NCI-H748 treated with DMSO at 0.1 percent for 48 hours (cell line): ENCODE measurements at regions not wholly inside any gene's neighbourhood (a gene's known extent, or its start where the extent isn't known, plus 50 kb on each side); places are given as distances from the start of the nearest gene placed in this dataset.

ENCODE experiments used
- DNase-seq: peaks from one replicate; lab custom pipeline; 2025; lab: John Stamatoyannopoulos, UW

DNA sequence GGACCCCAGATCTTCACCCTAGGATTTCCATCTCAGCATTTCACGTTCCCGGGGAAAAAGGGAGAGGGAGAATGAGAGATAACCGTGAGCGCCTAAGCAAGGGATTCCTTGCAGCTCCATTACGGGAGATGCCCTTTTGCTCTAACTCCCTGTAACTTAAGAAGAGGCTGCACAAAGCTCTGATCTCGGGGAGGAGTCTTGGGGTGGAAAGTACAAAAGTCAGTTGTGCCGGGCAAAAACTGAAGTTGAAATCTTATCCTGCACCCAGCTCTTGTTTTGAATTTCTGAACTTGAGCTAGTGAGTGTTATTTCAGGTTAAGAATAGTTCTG, 256.4 kb upstream of the SOX21 start:
- DNase-seq: no peak

DNA sequence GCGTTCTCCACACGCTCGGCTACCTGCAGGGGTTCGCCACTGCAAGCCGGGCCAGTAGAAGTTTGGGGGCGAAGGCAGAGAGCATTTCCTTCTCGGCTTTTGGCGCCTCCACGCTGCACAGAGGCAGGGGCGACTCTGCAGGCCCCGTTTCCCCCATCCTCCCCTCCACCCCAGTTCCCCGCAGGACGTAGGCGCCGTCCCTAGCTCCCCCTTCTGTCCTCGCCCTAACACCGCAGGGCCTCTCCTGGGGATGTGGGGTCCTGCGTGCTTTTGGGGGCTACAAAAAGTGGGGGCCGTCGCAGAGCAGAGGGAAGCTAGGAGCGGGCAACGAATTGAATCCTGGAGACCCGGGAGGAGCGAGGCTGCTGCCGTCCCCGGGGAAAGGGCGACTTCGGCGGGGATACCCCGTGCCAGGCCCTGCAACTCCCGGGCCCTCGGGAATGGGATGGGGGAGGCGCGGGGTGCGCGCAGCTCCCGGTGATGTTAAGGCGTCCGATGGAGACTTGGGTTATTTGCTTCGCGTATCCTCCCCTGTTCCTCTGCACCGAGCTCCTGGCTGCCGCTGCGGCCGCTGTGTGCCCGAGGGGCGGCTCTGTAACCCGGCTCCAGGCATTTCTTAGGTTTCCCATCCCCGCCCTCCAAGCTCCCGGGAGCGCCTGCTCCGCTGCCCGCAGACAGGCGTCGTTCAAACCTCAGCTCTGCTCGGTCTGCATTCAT, 255.9 kb upstream of the SOX21 start:
- DNase-seq: peak; percentile 44

DNA sequence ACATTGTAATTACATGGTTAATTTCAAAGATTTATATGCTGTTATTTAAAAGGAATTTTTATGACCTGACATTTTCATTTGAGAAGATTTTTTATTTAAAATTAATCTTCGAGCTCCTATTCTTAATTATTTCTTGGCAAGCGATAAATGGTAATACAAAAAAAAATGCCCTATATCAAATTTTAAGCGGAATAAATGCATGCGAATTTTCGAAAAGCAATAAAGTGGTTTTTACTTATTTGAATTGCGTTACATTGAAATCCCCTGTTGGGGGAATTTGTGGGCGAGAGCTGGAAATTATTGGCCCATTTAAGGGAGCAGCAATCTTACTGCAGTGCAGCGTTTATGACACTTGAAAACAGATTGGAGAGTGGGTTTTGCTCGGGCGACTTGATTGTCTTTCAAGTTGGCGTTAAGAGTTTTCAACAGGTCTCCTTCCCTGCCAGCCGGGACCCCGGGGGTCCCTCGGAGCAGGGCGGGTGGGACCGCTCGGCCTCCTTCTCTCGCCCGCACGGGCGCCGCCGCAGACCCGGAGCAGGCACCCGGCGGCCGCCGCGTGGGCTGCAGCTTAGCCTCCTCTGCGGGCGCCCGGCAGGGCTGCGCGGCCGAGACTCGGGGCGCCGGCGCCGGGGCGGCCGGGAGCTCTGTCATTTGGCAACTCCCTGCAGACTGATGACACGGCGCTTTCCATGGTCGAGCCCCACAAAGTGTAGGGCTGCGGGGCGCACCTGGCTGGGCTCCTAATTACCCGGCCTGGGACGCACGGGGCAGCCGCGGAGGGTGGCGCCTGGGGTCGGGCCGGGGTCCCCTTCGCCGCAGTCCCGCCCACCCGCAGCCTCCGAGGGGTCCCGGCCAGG, 255.1 kb upstream of the SOX21 start:
- peak; percentile 34 for DNase-seq

DNA sequence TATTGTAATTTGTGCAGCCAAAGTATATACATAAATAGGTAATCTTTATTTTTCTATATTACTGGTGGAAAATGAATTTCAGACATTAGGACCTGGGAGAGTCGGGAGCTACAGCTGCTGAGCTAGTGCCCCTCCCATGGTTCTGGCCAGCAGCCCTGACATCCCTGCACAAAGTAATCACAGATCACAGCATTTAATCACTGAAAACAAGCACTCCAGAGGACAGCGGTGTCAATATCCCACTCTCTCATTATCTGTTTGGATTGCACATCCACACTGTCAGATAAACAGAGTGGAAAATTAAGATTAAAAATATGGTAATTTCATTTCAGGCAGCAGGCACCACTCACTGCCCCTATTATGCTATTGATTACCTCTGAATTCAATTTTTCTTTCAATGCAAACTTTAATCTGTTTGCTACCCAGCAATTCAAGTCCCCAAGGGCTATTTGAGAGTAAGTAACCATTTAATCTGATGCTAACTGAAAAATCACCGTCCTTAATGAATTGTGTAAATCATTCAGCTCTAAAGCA, 254.1 kb upstream of the SOX21 start:
- peak; percentile 94 for DNase-seq

DNA sequence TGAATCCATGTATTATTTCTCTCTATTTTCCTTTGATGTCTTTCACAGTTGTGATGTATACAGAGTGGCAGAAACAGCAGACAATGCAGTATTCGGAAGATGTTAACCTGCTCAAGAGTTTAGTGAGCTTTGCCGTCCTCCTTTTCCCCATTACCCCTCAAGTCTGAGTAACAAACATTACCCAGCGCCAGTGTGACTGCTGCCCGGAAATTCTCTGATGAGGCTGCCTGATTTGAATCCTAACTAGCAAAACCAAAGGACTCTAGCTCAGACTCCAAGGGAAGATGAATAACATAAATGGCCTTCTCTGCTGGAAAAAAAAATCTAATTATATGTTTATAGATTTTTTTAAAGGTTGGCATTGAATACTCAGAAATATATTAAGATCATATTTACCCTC, 247.3 kb upstream of the SOX21 start:
- DNase-seq: no peak

DNA sequence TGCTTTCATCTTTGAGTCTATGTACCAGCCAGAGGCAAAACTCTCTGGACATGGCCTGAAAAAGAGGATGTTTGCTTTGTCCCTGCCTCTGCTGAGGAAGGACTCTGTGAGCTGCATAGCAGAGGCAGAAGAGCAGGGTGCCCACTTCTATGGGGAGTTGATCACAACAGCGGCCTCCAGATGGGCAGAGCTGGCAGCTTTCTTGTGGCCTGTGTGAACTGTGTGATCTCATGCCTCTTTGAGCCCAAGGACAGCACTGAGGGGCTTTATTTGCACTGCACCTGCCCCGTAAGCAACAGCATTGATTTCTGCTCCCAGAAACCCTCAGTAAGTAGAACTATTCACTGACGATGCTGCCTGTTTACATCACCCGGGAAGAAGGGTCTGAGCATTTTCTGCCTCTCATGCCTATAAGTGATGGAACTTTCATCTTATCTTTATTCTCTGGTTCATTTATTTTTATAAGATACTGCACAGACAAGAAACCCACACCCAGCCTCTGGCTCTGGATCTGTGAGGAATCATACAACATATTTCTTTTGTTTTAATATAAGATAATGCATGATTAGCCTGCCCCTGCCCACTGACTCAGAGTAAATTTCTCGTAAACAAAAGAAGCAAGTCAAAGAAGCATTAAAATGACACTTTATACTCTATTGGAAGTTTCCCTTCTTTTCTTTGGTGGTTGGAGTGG, 244.2 kb upstream of the SOX21 start:
- no peak for DNase-seq

DNA sequence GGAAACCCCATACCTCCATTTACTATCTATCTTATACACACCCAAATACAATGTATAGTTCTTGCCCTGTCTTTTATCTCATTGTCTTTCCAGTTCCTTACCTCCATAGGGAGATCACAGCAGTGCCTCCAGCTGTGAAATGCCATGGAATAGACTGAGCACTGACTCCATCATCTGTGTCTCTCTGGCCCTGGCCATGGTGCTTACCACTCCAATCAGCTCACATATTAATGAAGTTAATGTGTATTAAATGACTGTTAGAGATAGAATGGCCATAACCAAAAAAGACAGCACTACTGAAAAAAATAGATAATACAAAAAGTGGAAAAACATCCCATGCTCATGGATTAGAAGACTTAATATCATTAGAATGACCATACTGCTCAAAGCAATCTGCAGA, 240.4 kb upstream of the SOX21 start:
- no peak for DNase-seq

DNA sequence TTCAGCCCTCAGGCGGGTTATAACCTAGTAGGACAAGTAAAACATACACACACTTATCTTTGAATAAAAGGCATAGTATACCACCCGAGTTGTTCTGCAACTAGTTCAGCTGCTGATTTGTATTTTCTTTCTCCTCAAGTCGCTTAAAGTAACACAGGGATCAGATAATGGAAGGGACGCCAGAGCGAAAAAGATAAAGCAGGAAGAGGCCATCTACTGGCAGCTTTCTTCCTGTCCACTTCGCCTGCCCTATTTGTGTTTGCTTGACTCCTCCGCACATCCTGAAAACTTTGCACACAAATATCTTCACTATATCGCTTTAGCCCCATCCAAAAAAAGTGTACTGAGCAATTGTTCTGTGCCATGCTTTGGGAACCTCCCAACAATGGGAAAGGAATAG, 238.0 kb upstream of the SOX21 start:
- DNase-seq: no peak

DNA sequence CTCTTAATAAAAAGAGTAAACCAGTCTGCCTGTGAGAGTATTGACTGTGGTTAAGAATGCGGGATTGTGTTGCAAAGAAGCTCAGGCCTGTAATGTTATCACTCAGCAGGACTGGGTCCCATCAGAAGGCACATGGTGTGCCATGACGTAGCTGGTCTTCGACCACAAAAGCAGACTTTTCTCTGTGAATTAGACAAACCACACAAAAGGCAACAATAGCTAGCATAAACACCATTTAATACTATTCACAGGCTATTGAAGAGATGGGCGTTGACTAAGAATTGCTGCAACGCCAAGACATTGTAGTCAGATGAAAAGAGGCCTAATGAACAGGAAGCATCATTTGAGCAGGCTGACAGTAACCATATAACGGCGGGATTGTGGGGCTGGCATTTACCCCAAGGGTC, 235.6 kb upstream of the SOX21 start:
- DNase-seq: peak; percentile 83

DNA sequence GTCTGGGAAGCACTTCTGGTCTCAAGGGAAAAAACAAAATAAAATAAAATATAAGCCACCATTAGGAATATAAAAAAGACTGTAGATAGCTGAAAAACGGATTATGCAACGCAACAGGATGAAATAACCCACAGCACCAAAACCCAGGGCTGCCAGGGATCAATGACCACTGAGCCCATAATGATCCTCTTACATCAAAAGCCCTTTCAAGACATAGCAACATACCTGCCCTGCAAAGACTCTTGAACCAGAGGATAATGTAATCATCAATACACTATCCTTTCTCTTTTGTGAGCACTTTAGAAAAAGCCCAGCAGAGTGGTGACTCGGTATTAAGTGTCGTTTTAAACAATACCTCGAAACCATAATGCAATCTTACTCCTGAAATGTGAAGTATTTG, 235.0 kb upstream of the SOX21 start:
- DNase-seq: no peak

DNA sequence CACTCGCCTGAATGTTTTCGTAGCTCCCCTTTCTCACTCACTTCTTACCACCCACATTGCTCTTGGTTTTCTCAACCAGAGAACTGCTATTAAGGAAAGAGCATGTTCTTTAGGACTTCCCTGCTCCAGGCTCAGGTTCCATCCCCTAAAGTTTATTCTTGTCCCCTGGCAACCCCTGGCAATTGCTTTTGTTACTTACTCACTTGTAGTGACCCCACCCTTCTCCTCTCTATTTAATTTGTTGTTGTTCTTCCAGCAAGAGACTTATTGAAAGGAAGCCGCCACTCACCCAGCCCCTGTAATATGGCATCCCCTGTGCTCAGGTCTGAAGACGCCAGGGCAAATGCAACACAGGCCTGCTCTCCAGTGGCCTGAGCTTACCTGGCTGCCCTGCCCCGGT, 233.7 kb upstream of the SOX21 start:
- peak; percentile 55 for DNase-seq

DNA sequence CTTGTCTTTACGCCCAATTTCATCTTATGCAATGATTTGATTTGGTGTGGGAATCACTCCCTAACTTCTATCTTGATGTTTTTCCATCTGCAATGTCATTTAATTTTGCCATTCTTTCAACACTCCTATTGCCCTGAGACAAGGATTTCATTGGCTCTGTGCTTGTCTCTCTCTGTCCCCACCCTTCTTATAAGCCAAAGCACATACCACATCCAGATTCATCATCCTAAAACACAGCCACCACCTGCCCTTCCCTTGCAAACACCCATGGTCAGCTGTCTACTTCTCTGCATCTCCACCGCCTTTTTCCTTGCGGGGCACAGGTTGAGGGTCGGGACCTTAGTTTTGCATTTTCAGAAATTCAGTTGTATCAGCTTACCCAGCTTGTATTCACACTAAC, 225.8 kb upstream of the SOX21 start:
- no peak for DNase-seq

DNA sequence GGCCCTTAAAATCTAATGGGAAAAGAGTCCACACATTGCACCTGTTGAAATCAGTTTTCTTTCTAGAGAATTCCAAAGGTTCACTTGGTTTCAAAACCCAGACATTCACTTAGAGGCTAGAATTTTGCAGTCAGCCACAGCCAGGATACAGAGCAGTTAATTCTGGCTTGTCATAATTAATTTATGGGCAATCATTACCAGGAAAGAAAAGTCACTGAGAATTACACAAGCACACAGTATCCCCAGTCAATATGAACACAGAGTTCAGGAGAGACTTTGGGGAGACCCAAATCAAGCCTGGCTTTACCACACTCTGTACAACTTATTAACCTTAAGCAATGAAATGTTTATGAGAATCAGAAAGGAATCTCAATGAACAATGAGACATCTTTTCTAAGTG, 224.3 kb upstream of the SOX21 start:
- DNase-seq: no peak

DNA sequence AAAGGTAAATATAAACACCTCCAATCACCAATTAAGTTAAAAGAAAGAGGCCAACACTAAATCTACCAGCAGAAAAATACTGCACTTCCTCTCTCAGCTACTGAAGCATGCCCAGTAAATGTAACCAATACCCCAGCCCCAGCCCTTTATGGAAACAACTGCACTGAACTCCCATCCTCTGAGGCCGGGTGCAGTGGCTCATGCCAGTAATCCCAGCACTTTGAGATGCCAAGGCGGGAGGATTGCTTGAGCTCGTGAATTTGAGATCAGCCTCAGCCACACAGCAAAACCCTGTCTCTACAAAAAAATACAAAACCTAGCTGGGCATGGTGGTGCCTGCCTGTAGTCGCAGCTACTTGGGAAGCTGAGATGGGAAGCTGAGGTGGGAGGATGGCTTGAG, 221.6 kb upstream of the SOX21 start:
- DNase-seq: no peak

DNA sequence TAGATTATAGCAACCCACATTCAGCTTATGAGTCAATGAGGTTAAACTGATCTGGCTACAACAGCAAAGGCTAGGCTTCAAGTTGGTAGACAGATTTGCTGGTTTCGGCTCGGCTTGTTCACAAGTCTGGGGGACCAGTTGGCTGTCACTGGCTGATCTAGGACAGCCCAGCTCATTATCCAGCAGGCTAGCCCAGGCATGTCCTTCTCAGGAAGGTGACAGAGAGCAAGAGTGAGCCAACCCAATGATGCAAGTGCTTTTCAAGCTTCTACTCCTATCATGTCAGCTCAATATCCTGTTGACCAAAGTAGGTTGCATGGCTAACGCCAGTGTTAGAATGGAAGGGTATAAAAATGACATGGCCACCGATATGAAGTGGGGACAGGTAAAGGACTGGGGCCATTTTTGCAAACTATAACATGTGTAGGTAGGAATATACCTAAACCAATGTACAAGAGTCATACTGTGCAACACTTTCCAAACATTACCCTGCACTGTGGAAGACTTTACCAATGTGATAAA, 220.9 kb upstream of the SOX21 start:
- DNase-seq: no peak

DNA sequence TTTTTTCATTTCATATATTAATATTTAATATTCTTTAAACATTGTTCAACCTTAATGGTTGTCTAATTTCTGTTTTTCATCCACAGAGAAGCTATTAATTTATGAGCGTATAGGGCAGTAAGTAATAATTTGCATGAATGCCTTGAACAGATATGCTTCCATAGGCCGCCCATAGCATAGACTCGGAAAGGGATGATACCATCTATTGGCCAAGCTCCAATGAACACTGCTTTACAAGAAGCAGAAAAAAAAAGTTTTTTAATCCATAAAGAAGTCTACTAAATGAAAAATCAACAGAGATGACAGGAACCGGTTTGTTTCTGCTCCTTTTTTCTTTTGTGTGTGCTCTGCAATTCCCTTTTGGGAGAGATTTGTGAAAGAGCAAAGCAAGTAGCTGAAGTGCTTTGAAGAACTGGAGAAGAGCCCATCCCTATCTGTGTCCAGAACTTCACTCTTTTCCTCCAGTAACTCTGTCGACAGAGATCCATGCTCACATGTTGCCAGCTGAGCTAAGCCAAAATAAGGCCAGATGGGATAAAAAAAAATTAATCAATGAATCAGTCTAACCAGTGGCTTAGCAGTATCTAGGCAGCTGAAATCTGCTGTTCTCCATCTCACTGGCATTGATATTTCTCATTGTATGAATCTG, 215.9 kb upstream of the SOX21 start:
- DNase-seq: no peak

DNA sequence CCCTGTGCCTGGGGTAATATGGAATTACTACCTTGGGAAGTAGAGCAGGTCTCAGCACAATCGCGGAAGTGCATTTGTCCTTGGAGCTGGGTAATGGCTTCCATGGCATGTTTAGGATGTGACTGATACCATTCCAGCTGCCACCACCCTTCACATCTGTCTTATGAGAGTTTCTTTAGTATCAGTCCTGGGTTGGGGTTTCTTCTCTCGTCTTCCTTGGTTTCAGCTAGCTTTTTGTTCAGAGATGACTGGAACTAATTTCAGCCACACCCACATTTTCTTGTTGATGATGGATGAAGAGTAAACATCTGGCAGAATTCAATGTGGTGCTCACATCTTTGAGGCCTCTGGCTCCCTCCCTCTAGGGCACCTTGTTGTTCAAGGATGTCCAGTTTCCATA, 212.9 kb upstream of the SOX21 start:
- DNase-seq: no peak

DNA sequence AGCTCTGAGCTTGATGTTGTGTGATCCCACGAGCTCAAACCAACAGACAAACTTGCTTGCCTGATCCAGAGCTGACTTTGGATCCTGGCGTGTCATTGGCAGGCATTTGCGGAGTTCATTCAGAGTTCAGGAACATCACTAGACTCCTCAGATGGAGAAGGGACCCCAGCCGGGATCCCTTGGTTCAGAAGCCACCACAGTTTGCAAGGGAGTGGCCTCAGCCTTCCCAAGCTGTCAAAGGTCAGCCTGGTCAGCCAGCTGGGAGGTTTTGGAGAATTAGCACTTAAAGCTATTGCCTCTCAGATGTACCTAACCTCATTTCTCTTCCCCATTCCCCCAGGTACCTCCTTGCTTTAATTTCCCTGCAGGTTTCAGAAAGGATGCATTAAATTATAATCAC, 208.8 kb upstream of the SOX21 start:
- DNase-seq: no peak

DNA sequence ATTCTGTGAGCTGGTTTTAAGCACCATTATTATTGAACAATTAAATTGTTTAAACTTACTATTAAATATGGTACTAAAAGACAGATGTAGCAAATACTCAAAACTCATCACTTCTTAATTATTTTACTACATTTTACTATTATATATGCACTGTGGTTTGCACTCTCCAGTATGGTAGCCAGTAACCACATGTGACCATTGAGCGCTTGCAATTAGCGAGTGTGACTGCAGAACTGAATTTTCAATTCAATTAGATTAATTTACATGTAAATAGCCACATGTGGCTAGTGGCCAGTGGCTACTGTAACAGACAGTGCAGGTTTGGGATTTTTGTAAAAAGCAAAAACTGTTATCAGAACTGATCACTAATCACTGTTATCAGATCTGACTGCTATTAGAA, 208.2 kb upstream of the SOX21 start:
- no peak for DNase-seq

DNA sequence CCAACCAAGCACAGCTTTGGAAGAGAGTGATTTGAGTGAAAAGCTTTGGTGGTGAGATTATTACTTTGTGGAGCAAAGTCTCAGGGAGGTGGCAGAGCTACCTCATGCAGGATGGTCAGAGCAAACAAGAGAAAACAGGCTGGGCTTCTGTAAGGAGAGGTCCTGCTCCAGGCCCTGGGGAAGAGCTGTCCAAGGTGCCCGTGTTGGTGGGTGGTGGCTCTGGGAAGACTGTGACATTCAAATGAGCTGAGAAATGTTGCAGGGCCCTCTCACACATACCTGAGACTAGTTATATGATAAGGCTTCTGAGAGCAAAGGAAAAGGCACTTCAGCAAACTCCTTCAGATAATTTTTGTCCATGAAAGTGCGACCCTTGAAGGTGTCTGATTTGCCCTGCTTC, 205.5 kb upstream of the SOX21 start:
- no peak for DNase-seq

DNA sequence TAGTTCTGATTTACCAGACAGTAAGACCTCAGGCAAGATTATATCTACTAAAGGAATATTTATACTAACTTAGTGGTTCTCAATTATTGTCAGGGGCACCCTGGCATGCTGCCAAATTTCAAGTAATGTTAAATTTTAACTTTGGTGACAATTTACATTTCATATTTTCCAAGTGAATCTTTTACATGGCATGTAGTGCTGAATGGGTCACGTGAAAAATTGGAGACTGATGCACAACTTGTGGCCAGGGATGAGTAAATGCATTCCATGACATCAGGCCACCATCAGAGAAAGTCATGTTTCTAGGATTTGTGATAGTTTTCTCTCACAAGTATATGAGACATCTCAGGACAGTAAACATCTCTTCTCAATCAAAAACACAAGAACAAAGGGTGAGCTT, 202.6 kb upstream of the SOX21 start:
- no peak for DNase-seq

DNA sequence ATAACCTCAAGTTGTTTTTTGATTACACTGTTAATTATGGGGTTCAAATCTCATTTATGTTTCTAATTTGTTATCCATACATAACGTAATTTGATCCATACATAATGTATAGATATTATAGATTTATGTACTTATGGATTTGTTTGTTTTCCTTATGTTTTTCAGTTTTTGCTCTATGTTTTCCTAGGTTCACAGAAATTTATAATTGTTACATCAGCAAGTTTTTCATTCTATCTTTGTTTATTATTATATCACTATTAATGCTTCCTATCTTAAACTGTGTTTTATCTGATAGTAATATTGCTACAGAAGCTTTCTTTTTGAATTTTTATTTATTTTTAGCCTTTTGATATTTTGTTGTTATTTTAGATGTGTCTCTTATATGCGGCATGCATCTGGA, 194.3 kb upstream of the SOX21 start:
- no peak for DNase-seq
